Panc1 (cell line): ENCODE measurements at regions not wholly inside any gene's neighbourhood (a gene's known extent, or its start where the extent isn't known, plus 50 kb on each side); places are given as distances from the start of the nearest gene placed in this dataset.
"Not testable (repeated sequence)": the region's sequence is repeated elsewhere in the genome, so short reads cannot be mapped to it uniquely, and the experiment has no call there.

ENCODE experiments used
- ATAC-seq: fragments of 200-7000 bp; cut with Tn5 transposase; 2 replicates; pipeline ENCODE4 v1.9.1; 2020; ENCODE audit warnings: mild to moderate bottlenecking, moderate library complexity
- BruUV-seq: library from RNA; stranded (reverse); fragments of 400-500 nt; replicated peaks from 2 replicates; lab custom pipeline; 2021; lab: Mats Ljungman, UMichigan
- CTCF ChIA-PET: fragments of 300-600 bp; sonication (Branson Sonifier 250); formaldehyde crosslinking; loops from one replicate; lab custom pipeline; 2022; ENCODE audit warnings: antibody characterized with exemption; lab: Charles Lee
- POLR2A ChIA-PET: fragments of 300-600 bp; sonication (Branson Sonifier 250); formaldehyde crosslinking; loops from one replicate; lab custom pipeline; 2022; ENCODE audit warnings: antibody characterized with exemption; lab: Charles Lee
- DNase-seq: peaks from one replicate; pipeline ENCODE4 v3.0.0-alpha.2; 2010; ENCODE audit warnings: low read depth, low spot score
- H3K27ac ChIP-seq: 2 replicates; pipeline ENCODE4 v1.5.1; 2011; ENCODE audit warnings: mild to moderate bottlenecking, low read length, inconsistent platforms
- H3K27me3 ChIP-seq: fragments of 200-500 bp; sonication (Bioruptor generic); 2 replicates; pipeline ENCODE4 v1.6.0; 2014; ENCODE audit warnings: low read length, inconsistent platforms; ENCODE audit not compliant: control insufficient read depth, insufficient read depth
- H3K36me3 ChIP-seq: fragments of 200-500 bp; sonication (Bioruptor generic); 2 replicates; pipeline ENCODE4 v1.5.1; 2014; ENCODE audit warnings: inconsistent platforms, mild to moderate bottlenecking, low read length, moderate library complexity; ENCODE audit not compliant: control insufficient read depth, insufficient read depth
- H3K4me1 ChIP-seq: 2 replicates; pipeline ENCODE4 v1.5.1; 2011; ENCODE audit warnings: inconsistent platforms, mild to moderate bottlenecking, low read length, moderate library complexity; ENCODE audit not compliant: control insufficient read depth, insufficient read depth
- H3K4me3 ChIP-seq, 2 experiments: 2 replicates each; pipeline ENCODE4 v1.5.1; 2011 to 2012; ENCODE audit warnings: low read depth in 2 of 2, low read length in 2 of 2, mild to moderate bottlenecking in 2 of 2, inconsistent platforms in 1 of 2, moderate library complexity in 1 of 2
- H3K9me3 ChIP-seq: fragments of 200-500 bp; sonication (Bioruptor generic); 2 replicates; pipeline ENCODE4 v1.5.1; 2014; ENCODE audit warnings: low read depth, mild to moderate bottlenecking, inconsistent platforms, low read length, moderate library complexity; ENCODE audit not compliant: control insufficient read depth, insufficient read depth
- in situ Hi-C: cut with HindIII; loops from 2 replicates; pipeline ENCODE4 v1.10.0; 2016; ENCODE audit warnings: low sequenced_read_pairs, low pct_unique_long_range_greater_than_20kb
- intact Hi-C: fragments of 100-400 bp; cut with micrococcal nuclease; formaldehyde crosslinking; loops from one replicate; pipeline ENCODE4 v1.10.0; 2022; ENCODE audit not compliant: unreplicated experiment

- DNase-seq, H3K27me3 ChIP-seq, CTCF ChIA-PET, BruUV-seq, H3K36me3 ChIP-seq, POLR2A ChIA-PET, intact Hi-C loops, ATAC-seq, H3K27ac ChIP-seq, H3K9me3 ChIP-seq, in situ Hi-C loops, H3K4me3 ChIP-seq, H3K4me1 ChIP-seq: not testable (repeated sequence)
These were observed 4066.6 kb upstream of the TPTE start for GRCh38 chr21:6454648-6455340.

GRCh38 chr21:6456011-6456661 is 4065.2 kb upstream of the TPTE start:
- POLR2A ChIA-PET, ATAC-seq, CTCF ChIA-PET, BruUV-seq, H3K9me3 ChIP-seq, DNase-seq, H3K4me3 ChIP-seq, H3K36me3 ChIP-seq, in situ Hi-C loops, H3K27ac ChIP-seq, intact Hi-C loops, H3K27me3 ChIP-seq, H3K4me1 ChIP-seq: not testable (repeated sequence)

DNA sequence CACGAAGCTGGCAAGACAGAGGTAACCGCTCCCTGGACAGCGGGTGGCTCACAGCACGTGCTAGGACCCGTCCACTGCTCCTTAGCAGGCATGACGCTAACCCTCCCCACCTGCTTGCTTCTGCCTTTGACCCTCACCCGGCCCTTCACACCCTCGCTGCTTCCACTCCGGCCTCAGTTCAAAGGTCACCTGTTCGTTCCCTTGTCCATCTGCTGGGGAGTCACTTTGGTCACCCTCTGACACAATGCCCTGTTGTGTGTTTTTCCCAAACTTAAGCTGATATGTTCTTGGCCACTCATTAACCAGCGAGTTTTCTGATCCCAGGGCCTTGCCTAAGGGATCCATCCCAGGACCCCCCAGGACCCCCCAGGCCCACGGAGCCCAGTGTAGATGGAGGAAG is 4061.6 kb upstream of the TPTE start:
- DNase-seq, H3K9me3 ChIP-seq, H3K27me3 ChIP-seq, BruUV-seq, ATAC-seq, H3K4me3 ChIP-seq, CTCF ChIA-PET, H3K36me3 ChIP-seq, in situ Hi-C loops, H3K27ac ChIP-seq, intact Hi-C loops, POLR2A ChIA-PET, H3K4me1 ChIP-seq: not testable (repeated sequence)

- H3K36me3 ChIP-seq, BruUV-seq, intact Hi-C loops, ATAC-seq, POLR2A ChIA-PET, H3K27ac ChIP-seq, H3K27me3 ChIP-seq, in situ Hi-C loops, CTCF ChIA-PET, H3K9me3 ChIP-seq, H3K4me1 ChIP-seq, H3K4me3 ChIP-seq, DNase-seq: not testable (repeated sequence)
These were observed 4060.0 kb upstream of the TPTE start for GRCh38 chr21:6461358-6461757.

DNA sequence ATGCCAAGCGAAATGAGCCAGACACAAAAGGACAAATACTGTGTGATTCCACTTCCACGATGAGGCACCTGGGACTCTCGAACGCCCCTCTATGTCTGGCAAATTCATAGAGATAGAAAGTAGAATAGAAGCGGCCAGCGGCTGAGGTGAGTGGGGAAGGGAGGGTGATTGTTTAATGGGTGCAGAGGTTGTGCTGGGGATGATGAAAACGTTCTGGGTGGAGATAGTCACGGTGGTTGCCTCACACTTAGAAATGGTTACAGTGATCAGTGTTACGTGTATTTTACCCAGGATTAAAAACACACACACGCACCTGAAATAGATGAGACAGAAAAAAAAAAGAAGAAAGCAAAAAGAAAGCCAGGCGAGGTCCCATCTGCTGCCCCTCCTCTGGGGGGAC is 4057.0 kb upstream of the TPTE start:
- in situ Hi-C loops, POLR2A ChIA-PET, H3K36me3 ChIP-seq, CTCF ChIA-PET, DNase-seq, H3K4me1 ChIP-seq, H3K4me3 ChIP-seq, H3K27ac ChIP-seq, BruUV-seq, H3K9me3 ChIP-seq, intact Hi-C loops, ATAC-seq, H3K27me3 ChIP-seq: not testable (repeated sequence)

DNA sequence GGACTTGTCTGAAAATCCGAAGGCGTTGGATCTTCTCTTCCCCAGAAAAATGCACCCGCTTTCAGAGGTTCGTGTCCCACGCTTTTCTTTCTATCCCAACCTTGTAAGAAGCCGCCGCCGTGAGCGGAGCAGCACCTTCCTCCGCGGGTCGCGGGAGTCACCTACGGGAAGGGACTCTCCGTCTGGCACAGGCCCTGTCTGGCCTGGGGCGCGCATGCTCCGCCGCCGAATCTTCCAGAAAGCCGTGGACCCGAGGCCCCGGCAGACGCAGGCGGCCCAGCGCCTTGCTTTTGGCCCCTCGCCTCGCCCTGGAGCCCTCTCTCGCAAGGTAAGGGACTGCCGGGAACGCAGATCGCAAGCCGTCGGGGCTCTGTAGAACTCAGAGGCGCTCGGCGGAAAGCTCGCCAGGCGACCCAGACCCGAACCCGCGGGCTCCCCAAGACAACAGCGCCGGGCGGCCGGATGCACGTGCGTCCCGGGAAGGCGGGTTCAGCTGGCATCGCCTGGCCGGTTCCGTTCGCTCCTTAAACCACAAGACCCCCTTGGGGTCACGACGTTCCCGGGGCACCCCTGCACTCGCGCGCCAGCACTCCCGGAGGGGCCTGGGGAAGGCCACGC is 4055.2 kb upstream of the TPTE start:
- CTCF ChIA-PET, intact Hi-C loops, H3K27me3 ChIP-seq, H3K4me3 ChIP-seq, H3K36me3 ChIP-seq, BruUV-seq, POLR2A ChIA-PET, H3K4me1 ChIP-seq, H3K9me3 ChIP-seq, H3K27ac ChIP-seq, DNase-seq, in situ Hi-C loops: not testable (repeated sequence)
- ATAC-seq = peak; percentile 45

DNA sequence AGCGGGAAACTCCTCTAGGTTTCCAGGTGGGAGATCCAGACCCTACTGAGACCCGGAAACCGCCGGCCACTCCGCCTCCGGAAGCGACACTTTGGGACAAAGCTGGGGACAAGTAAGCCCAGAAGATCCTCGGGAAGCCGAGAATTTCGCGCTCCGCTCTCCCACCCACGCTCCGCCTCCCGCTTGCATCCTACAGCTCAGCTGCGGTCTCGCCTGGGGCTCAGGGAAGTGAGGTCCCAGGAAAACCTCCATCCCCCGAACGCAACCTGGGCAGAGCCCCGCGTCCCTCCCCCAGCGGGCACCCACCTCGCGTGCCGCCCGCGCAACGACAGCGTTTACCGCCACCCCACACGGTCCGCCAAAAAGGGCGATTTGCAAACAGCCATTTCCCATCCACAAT is 4054.7 kb upstream of the TPTE start:
- H3K9me3 ChIP-seq, H3K4me3 ChIP-seq, BruUV-seq, in situ Hi-C loops, H3K4me1 ChIP-seq, POLR2A ChIA-PET, CTCF ChIA-PET, H3K27me3 ChIP-seq, H3K36me3 ChIP-seq, H3K27ac ChIP-seq, DNase-seq, intact Hi-C loops: not testable (repeated sequence)
- ATAC-seq = peak; percentile 68
